HEK293 (cell line): ENCODE measurements at regions not wholly inside any gene's neighbourhood (a gene's known extent, or its start where the extent isn't known, plus 50 kb on each side); places are given as distances from the start of the nearest gene placed in this dataset.

Source experiments
- CTCF ChIA-PET: fragments of 350-600 bp; formaldehyde crosslinking; extraction: SDS; loops from one replicate; lab custom pipeline; 2021; ENCODE audit warnings: antibody characterized with exemption; lab: Yijun Ruan, JAX
- POLR2A ChIA-PET: fragments of 300-600 bp; formaldehyde crosslinking; extraction: SDS; loops from one replicate; lab custom pipeline; 2020; ENCODE audit warnings: antibody characterized with exemption, inconsistent platforms; lab: Yijun Ruan, JAX
- H3K27ac ChIP-seq: fragments of 200-500 bp; sonication (Bioruptor generic); 2 replicates; pipeline ENCODE4 v1.5.1; 2014; ENCODE audit warnings: low read depth, low read length, control low read depth, inconsistent platforms; ENCODE audit errors: extremely low read depth
- H3K36me3 ChIP-seq, 2 experiments: fragments of 200-500 bp in 1 of 2; sonication (Bioruptor generic) in 1 of 2; 1 replicate in 1 of 2; 2 replicates in 1 of 2; pipeline ENCODE4 v1.5.1; 2014 to 2017; ENCODE audit warnings: inconsistent platforms in 2 of 2, low read length in 2 of 2; ENCODE audit not compliant: control insufficient read depth in 2 of 2, insufficient read depth in 1 of 2
- H3K4me1 ChIP-seq: fragments of 200-500 bp; sonication (Bioruptor generic); 2 replicates; pipeline ENCODE4 v1.5.1; 2014; ENCODE audit warnings: mild to moderate bottlenecking, low read length, inconsistent platforms; ENCODE audit not compliant: control insufficient read depth, insufficient read depth
- H3K4me3 ChIP-seq: 2 replicates; pipeline ENCODE4 v1.5.1; 2011; ENCODE audit warnings: low read depth, mild to moderate bottlenecking, control low read depth, low read length, moderate library complexity
- H3K9me3 ChIP-seq: fragments of 200-500 bp; sonication (Bioruptor generic); 2 replicates; pipeline ENCODE4 v1.5.1; 2014; ENCODE audit warnings: low read depth, low read length, inconsistent platforms; ENCODE audit not compliant: control insufficient read depth, insufficient read depth
- ATF2 ChIP-seq: fragments of 450-650 bp; formaldehyde crosslinking; IDR thresholded peaks from 2 replicates; pipeline ENCODE4 v1.5.1; 2016; ENCODE audit warnings: missing biosample characterization, missing genetic modification characterization, low read depth
- BCL11A ChIP-seq: fragments of 450-650 bp; formaldehyde crosslinking; IDR thresholded peaks from 2 replicates; pipeline ENCODE4 v1.5.1; 2016; ENCODE audit warnings: low read depth, missing biosample characterization, missing genetic modification characterization
- GLI4 ChIP-seq: fragments of 450-650 bp; formaldehyde crosslinking; IDR thresholded peaks from 2 replicates; pipeline ENCODE4 v1.5.1; 2016; ENCODE audit warnings: missing biosample characterization, missing genetic modification characterization
- KLF9 ChIP-seq: fragments of 450-650 bp; formaldehyde crosslinking; IDR thresholded peaks from 2 replicates; pipeline ENCODE4 v1.5.1; 2016; ENCODE audit warnings: missing biosample characterization, missing genetic modification characterization, low read depth
- OVOL3 ChIP-seq: fragments of 450-650 bp; formaldehyde crosslinking; IDR thresholded peaks from 2 replicates; pipeline ENCODE4 v1.5.1; 2016; ENCODE audit warnings: missing biosample characterization, missing genetic modification characterization
- SCRT2 ChIP-seq: fragments of 450-650 bp; formaldehyde crosslinking; IDR thresholded peaks from 2 replicates; pipeline ENCODE4 v1.5.1; 2016; ENCODE audit warnings: missing biosample characterization, missing genetic modification characterization
- ZBTB21 ChIP-seq: fragments of 450-650 bp; formaldehyde crosslinking; IDR thresholded peaks from 2 replicates; pipeline ENCODE4 v1.5.1; 2017; ENCODE audit warnings: missing biosample characterization, missing genetic modification characterization
- ZEB2 ChIP-seq: fragments of 450-650 bp; formaldehyde crosslinking; IDR thresholded peaks from 2 replicates; pipeline ENCODE4 v1.5.1; 2016; ENCODE audit warnings: missing biosample characterization, missing genetic modification characterization
- ZNF112 ChIP-seq: fragments of 450-650 bp; formaldehyde crosslinking; IDR thresholded peaks from 2 replicates; pipeline ENCODE4 v1.5.0; 2017; ENCODE audit warnings: missing biosample characterization, missing genetic modification characterization
- ZNF114 ChIP-seq: fragments of 450-650 bp; formaldehyde crosslinking; IDR thresholded peaks from 2 replicates; pipeline ENCODE4 v1.5.0; 2017; ENCODE audit warnings: missing biosample characterization, missing genetic modification characterization
- ZNF132 ChIP-seq: fragments of 450-650 bp; formaldehyde crosslinking; IDR thresholded peaks from 2 replicates; pipeline ENCODE4 v1.5.1; 2017; ENCODE audit warnings: missing biosample characterization, missing genetic modification characterization, borderline replicate concordance
- ZNF133 ChIP-seq: fragments of 450-650 bp; formaldehyde crosslinking; IDR thresholded peaks from 2 replicates; pipeline ENCODE4 v1.5.1; 2016; ENCODE audit warnings: missing biosample characterization, missing genetic modification characterization
- ZNF24 ChIP-seq: fragments of 450-650 bp; formaldehyde crosslinking; IDR thresholded peaks from 2 replicates; pipeline ENCODE4 v1.5.1; 2016; ENCODE audit warnings: missing biosample characterization, missing genetic modification characterization
- ZNF324 ChIP-seq: fragments of 450-650 bp; formaldehyde crosslinking; IDR thresholded peaks from 2 replicates; pipeline ENCODE4 v1.5.1; 2016; ENCODE audit warnings: missing biosample characterization, missing genetic modification characterization
- ZNF404 ChIP-seq: fragments of 450-650 bp; formaldehyde crosslinking; IDR thresholded peaks from 2 replicates; pipeline ENCODE4 v1.5.1; 2017; ENCODE audit warnings: missing biosample characterization, missing genetic modification characterization
- ZNF416 ChIP-seq: fragments of 450-650 bp; formaldehyde crosslinking; IDR thresholded peaks from 2 replicates; pipeline ENCODE4 v1.5.1; 2016; ENCODE audit warnings: missing biosample characterization, missing genetic modification characterization
- ZNF423 ChIP-seq: fragments of 450-650 bp; formaldehyde crosslinking; IDR thresholded peaks from 2 replicates; pipeline ENCODE4 v1.5.1; 2016; ENCODE audit warnings: missing biosample characterization, missing genetic modification characterization
- ZNF560 ChIP-seq: fragments of 450-650 bp; formaldehyde crosslinking; IDR thresholded peaks from 2 replicates; pipeline ENCODE4 v1.5.1; 2017; ENCODE audit warnings: missing biosample characterization, missing genetic modification characterization, borderline replicate concordance
- ZNF626 ChIP-seq: fragments of 450-650 bp; sonication (Bioruptor Pico); formaldehyde crosslinking; IDR thresholded peaks from 2 replicates; pipeline ENCODE4 v1.5.1; 2018; ENCODE audit warnings: missing biosample characterization, missing genetic modification characterization, inconsistent platforms
- ZNF654 ChIP-seq: fragments of 450-650 bp; formaldehyde crosslinking; IDR thresholded peaks from 2 replicates; pipeline ENCODE4 v1.5.1; 2016; ENCODE audit warnings: low read depth, missing biosample characterization, missing genetic modification characterization
- ZNF677 ChIP-seq: fragments of 450-650 bp; IDR thresholded peaks from 2 replicates; pipeline ENCODE4 v1.5.0; 2018; ENCODE audit warnings: missing biosample characterization, mild to moderate bottlenecking, missing genetic modification characterization, moderate library complexity
- ZNF785 ChIP-seq: fragments of 450-650 bp; formaldehyde crosslinking; IDR thresholded peaks from 2 replicates; pipeline ENCODE4 v1.5.1; 2016; ENCODE audit warnings: missing biosample characterization, missing genetic modification characterization
- ZNF837 ChIP-seq: fragments of 450-650 bp; formaldehyde crosslinking; IDR thresholded peaks from 2 replicates; pipeline ENCODE4 v1.5.1; 2016; ENCODE audit warnings: missing biosample characterization, missing genetic modification characterization
- ZXDB ChIP-seq: fragments of 450-650 bp; formaldehyde crosslinking; IDR thresholded peaks from 2 replicates; pipeline ENCODE4 v1.5.1; 2016; ENCODE audit warnings: missing biosample characterization, missing genetic modification characterization
- TF ChIP-seq, protein P1 (sequence below): fragments of 450-650 bp; IDR thresholded peaks from 2 replicates; pipeline ENCODE4 v1.5.1; 2018; ENCODE audit warnings: missing biosample characterization, mild to moderate bottlenecking, missing genetic modification characterization

GRCh38 chr6:40131675-40132074, 197.4 kb upstream of the MOCS1 start:
- ChIA-PET CTCF (no interaction called here), POLR2A (no interaction called here)
- H3K27ac ChIP-seq: no peak overlapping the region
- no peak overlapping the region for H3K4me3 ChIP-seq
- no peak for TF ChIP-seq ZXDB (tag by site-specific recombination)
- no peak for TF ChIP-seq ZBTB21 (tag by site-specific recombination)
- TF ChIP-seq, protein P1, sequence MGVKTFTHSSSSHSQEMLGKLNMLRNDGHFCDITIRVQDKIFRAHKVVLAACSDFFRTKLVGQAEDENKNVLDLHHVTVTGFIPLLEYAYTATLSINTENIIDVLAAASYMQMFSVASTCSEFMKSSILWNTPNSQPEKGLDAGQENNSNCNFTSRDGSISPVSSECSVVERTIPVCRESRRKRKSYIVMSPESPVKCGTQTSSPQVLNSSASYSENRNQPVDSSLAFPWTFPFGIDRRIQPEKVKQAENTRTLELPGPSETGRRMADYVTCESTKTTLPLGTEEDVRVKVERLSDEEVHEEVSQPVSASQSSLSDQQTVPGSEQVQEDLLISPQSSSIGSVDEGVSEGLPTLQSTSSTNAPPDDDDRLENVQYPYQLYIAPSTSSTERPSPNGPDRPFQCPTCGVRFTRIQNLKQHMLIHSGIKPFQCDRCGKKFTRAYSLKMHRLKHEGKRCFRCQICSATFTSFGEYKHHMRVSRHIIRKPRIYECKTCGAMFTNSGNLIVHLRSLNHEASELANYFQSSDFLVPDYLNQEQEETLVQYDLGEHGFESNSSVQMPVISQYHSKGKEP (tag by site-specific recombination): no peak
- no peak for TF ChIP-seq OVOL3 (tag by site-specific recombination)
- TF ChIP-seq ZNF24 (tag by site-specific recombination): no peak
- TF ChIP-seq ZEB2: no peak
- TF ChIP-seq ZNF837 (tag by site-specific recombination): no peak
- TF ChIP-seq ZNF654: no peak
- TF ChIP-seq KLF9: no peak
- TF ChIP-seq ZNF416 (tag by site-specific recombination): no peak
- TF ChIP-seq ZNF404 (tag by site-specific recombination): no peak
- TF ChIP-seq ZNF677: no peak
- no peak for TF ChIP-seq ZNF324 (tag by site-specific recombination)
- no peaks in the 10 kb centered on the region for H3K9me3 ChIP-seq
- no peaks in the 10 kb centered on the region for H3K36me3 ChIP-seq
- no peaks in the 10 kb centered on the region for H3K4me1 ChIP-seq

GRCh38 chr6:40128127-40128526, 193.9 kb upstream of the MOCS1 start:
- ChIA-PET CTCF (no interaction called here), POLR2A (no interaction called here)
- Histone ChIP-seq H3K9me3 (no peaks in the 10 kb centered on the region), H3K4me1 (no peaks in the 10 kb centered on the region), H3K4me3 (no peak overlapping the region), H3K27ac (no peak overlapping the region), H3K36me3 (no peaks in the 10 kb centered on the region)
- TF ChIP-seq ZNF112 (no peak), GLI4 (tag by site-specific recombination) (no peak), BCL11A (no peak), ZNF677 (no peak), ZEB2 (no peak), ZNF423 (tag by site-specific recombination) (no peak), ZNF785 (tag by site-specific recombination) (no peak), ZNF626 (tag by site-specific recombination) (no peak)

GRCh38 chr6:40125680-40126394, 191.6 kb upstream of the MOCS1 start:
- TF ChIP-seq SCRT2 (tag by site-specific recombination): peak; percentile 84
- TF ChIP-seq ATF2 (tag by site-specific recombination): no peak
- no peak for TF ChIP-seq ZNF560 (tag by site-specific recombination)
- no peak for TF ChIP-seq ZNF132 (tag by site-specific recombination)
- no peak for TF ChIP-seq ZNF114 (tag by site-specific recombination)
- no peak for TF ChIP-seq GLI4 (tag by site-specific recombination)
- TF ChIP-seq ZNF133 (tag by site-specific recombination): no peak
- TF ChIP-seq, all 188 proteins: peak for 1
- no peaks in the 10 kb centered on the region for H3K36me3 ChIP-seq
- no peak overlapping the region for H3K27ac ChIP-seq
- H3K4me3 ChIP-seq: no peak overlapping the region
- ChIA-PET CTCF (no interaction called here), POLR2A (no interaction called here)
- H3K9me3 ChIP-seq: no peaks in the 10 kb centered on the region
- no peaks in the 10 kb centered on the region for H3K4me1 ChIP-seq
